IMR-90 (cell line): ENCODE measurements at regions not wholly inside any gene's neighbourhood (a gene's known extent, or its start where the extent isn't known, plus 50 kb on each side); places are given as distances from the start of the nearest gene placed in this dataset.

Experiments used
- ATAC-seq: fragments of 200-7000 bp; cut with Tn5 transposase; 2 replicates; pipeline ENCODE4 v1.9.1; 2020; ENCODE audit warnings: low read depth, mild to moderate bottlenecking, moderate library complexity
- BruUV-seq: library from RNA; stranded (reverse); fragments of 400-500 nt; replicated peaks from 2 replicates; lab custom pipeline; 2021; lab: Mats Ljungman, UMichigan
- CTCF ChIA-PET: fragments of 300-600 bp; formaldehyde crosslinking; extraction: SDS; loops from one replicate; lab custom pipeline; 2021; ENCODE audit warnings: antibody characterized with exemption; lab: Yijun Ruan, JAX
- POLR2A ChIA-PET: fragments of 300-600 bp; sonication (Branson Sonifier 250); formaldehyde crosslinking; loops from one replicate; lab custom pipeline; 2022; ENCODE audit warnings: antibody characterized with exemption; ENCODE audit not compliant: unreplicated experiment; lab: Charles Lee
- DNase-seq: peaks from one replicate; pipeline ENCODE4 v3.0.0; 2013
- H2AFZ ChIP-seq: replicated peaks from 2 replicates; pipeline ENCODE3; 2013; ENCODE audit warnings: low read length, mild to moderate bottlenecking; ENCODE audit not compliant: poor library complexity
- H2AK5ac ChIP-seq: 2 replicates; pipeline ENCODE4 v1.6.1; 2013; ENCODE audit warnings: low read depth, low read length, inconsistent platforms
- H2AK9ac ChIP-seq: replicated peaks from 2 replicates; pipeline ENCODE3; 2013; ENCODE audit warnings: mild to moderate bottlenecking, low read depth, low read length, moderate library complexity; ENCODE audit not compliant: poor library complexity
- H2BK120ac ChIP-seq: 2 replicates; pipeline ENCODE4 v1.6.1; 2013; ENCODE audit warnings: low read depth, low read length, inconsistent platforms
- H2BK15ac ChIP-seq: 3 replicates; pipeline ENCODE4 v1.6.1; 2013; ENCODE audit warnings: low read depth, low read length, inconsistent platforms
- H2BK20ac ChIP-seq: 2 replicates; pipeline ENCODE4 v1.6.1; 2013; ENCODE audit warnings: low read depth, mild to moderate bottlenecking, inconsistent platforms, low read length, moderate library complexity
- H2BK5ac ChIP-seq: 2 replicates; pipeline ENCODE4 v1.6.1; 2013; ENCODE audit warnings: mild to moderate bottlenecking, low read depth, low read length, inconsistent platforms; ENCODE audit not compliant: poor library complexity, severe bottlenecking
- H3K14ac ChIP-seq: replicated peaks from 2 replicates; pipeline ENCODE4 v1.6.1; 2013; ENCODE audit warnings: low read depth, low read length, inconsistent platforms
- H3K18ac ChIP-seq: 2 replicates; pipeline ENCODE4 v1.6.1; 2013; ENCODE audit warnings: low read depth, low read length, control low read depth
- H3K23ac ChIP-seq: 2 replicates; pipeline ENCODE4 v1.6.1; 2013; ENCODE audit warnings: low read depth, low read length, inconsistent platforms
- H3K27ac ChIP-seq: 2 replicates; pipeline ENCODE4 v1.5.1; 2013; ENCODE audit warnings: mild to moderate bottlenecking, control low read depth, low read length; ENCODE audit not compliant: insufficient read depth
- H3K27me3 ChIP-seq: 2 replicates; pipeline ENCODE4 v1.6.1; 2013; ENCODE audit warnings: low read length; ENCODE audit not compliant: control insufficient read depth, insufficient read depth
- H3K36me3 ChIP-seq: 2 replicates; pipeline ENCODE4 v1.6.1; 2013; ENCODE audit warnings: low read length, mixed read lengths; ENCODE audit not compliant: control insufficient read depth, insufficient read depth
- H3K4ac ChIP-seq: 2 replicates; pipeline ENCODE4 v1.6.1; 2013; ENCODE audit warnings: low read depth, low read length, inconsistent platforms
- H3K4me1 ChIP-seq: 2 replicates; pipeline ENCODE4 v1.6.1; 2013; ENCODE audit warnings: low read length, mixed read lengths; ENCODE audit not compliant: control insufficient read depth, insufficient read depth
- H3K4me2 ChIP-seq: 2 replicates; pipeline ENCODE4 v1.6.1; 2013; ENCODE audit warnings: low read depth, mild to moderate bottlenecking, control low read depth, low read length, moderate library complexity
- H3K4me3 ChIP-seq: 2 replicates; pipeline ENCODE4 v1.5.1; 2013; ENCODE audit warnings: low read depth, mild to moderate bottlenecking, control low read depth, low read length, moderate library complexity; ENCODE audit not compliant: insufficient read depth
- H3K56ac ChIP-seq: 2 replicates; pipeline ENCODE4 v1.6.1; 2013; ENCODE audit warnings: low read length, inconsistent platforms; ENCODE audit not compliant: insufficient read depth; ENCODE audit errors: extremely low read depth
- H3K79me1 ChIP-seq, 2 experiments: 2 replicates each; pipeline ENCODE4 v1.6.1; 2013; ENCODE audit warnings: low read length in 2 of 2, inconsistent platforms in 1 of 2, low read depth in 1 of 2
- H3K9ac ChIP-seq: 2 replicates; pipeline ENCODE4 v1.6.1; 2013; ENCODE audit warnings: low read depth, low read length, control low read depth
- H3K9me1 ChIP-seq: 2 replicates; pipeline ENCODE4 v1.6.1; 2013; ENCODE audit warnings: low read length, inconsistent platforms; ENCODE audit not compliant: insufficient read depth
- H3K9me3 ChIP-seq: 2 replicates; pipeline ENCODE4 v1.6.1; 2013; ENCODE audit warnings: low read length; ENCODE audit not compliant: control insufficient read depth, insufficient read depth
- H4K20me1 ChIP-seq: 2 replicates; pipeline ENCODE4 v1.6.1; 2013; ENCODE audit warnings: low read length, inconsistent platforms; ENCODE audit not compliant: insufficient read depth
- H4K5ac ChIP-seq: 2 replicates; pipeline ENCODE4 v1.6.1; 2013; ENCODE audit warnings: mild to moderate bottlenecking, low read depth, low read length, control low read depth
- H4K8ac ChIP-seq, 2 experiments: 2 replicates each; pipeline ENCODE4 v1.6.1; 2013; ENCODE audit warnings: low read depth in 2 of 2, low read length in 2 of 2, control low read depth in 1 of 2, inconsistent platforms in 1 of 2
- H4K91ac ChIP-seq: 2 replicates; pipeline ENCODE4 v1.6.1; 2013; ENCODE audit warnings: low read depth, low read length, inconsistent platforms; ENCODE audit not compliant: insufficient read depth
- BHLHE40 ChIP-seq: fragments of 150-350 bp; IDR thresholded peaks from 2 replicates; pipeline ENCODE4 v1.6.1; 2016; ENCODE audit warnings: mild to moderate bottlenecking, low read depth, low read length
- CEBPB ChIP-seq: IDR thresholded peaks from 2 replicates; pipeline ENCODE4 v1.6.1; 2012; ENCODE audit warnings: low read depth, low read length, improper control_type of control experiment
- CHD1 ChIP-seq: IDR thresholded peaks from 2 replicates; pipeline ENCODE4 v1.6.1; 2012; ENCODE audit warnings: low read depth, low read length, improper control_type of control experiment
- CTCF ChIP-seq: conservative IDR thresholded peaks from 2 replicates; pipeline ENCODE4 v1.5.1; 2012; ENCODE audit warnings: mild to moderate bottlenecking, low read depth, low read length, improper control_type of control experiment
- ELK1 ChIP-seq: fragments of 150-350 bp; IDR thresholded peaks from 2 replicates; pipeline ENCODE4 v1.6.1; 2016; ENCODE audit warnings: low read depth, mild to moderate bottlenecking, low read length, moderate library complexity, borderline replicate concordance
- MAFK ChIP-seq: IDR thresholded peaks from 2 replicates; pipeline ENCODE4 v1.6.1; 2012; ENCODE audit warnings: low read depth, low read length, improper control_type of control experiment
- MAZ ChIP-seq: IDR thresholded peaks from 2 replicates; pipeline ENCODE4 v1.6.1; 2012; ENCODE audit warnings: low read depth, mild to moderate bottlenecking, low read length, improper control_type of control experiment, moderate library complexity, borderline replicate concordance
- MXI1 ChIP-seq: IDR thresholded peaks from 2 replicates; pipeline ENCODE4 v1.6.1; 2012; ENCODE audit warnings: low read depth, mild to moderate bottlenecking, low read length, moderate library complexity, borderline replicate concordance
- NFE2L2 ChIP-seq: fragments of 150-350 bp; IDR thresholded peaks from 2 replicates; pipeline ENCODE4 v1.6.1; 2016; ENCODE audit warnings: low read depth, mild to moderate bottlenecking, low read length
- POLR2A ChIP-seq: IDR thresholded peaks from 2 replicates; pipeline ENCODE4 v1.6.1; 2012; ENCODE audit warnings: mild to moderate bottlenecking, low read depth, low read length
- RAD21 ChIP-seq: IDR thresholded peaks from 2 replicates; pipeline ENCODE4 v1.6.1; 2012; ENCODE audit warnings: low read length, improper control_type of control experiment
- RCOR1 ChIP-seq: IDR thresholded peaks from 2 replicates; pipeline ENCODE4 v1.6.1; 2012; ENCODE audit warnings: mild to moderate bottlenecking, low read length, improper control_type of control experiment; ENCODE audit not compliant: insufficient replicate concordance
- RFX5 ChIP-seq: IDR thresholded peaks from 2 replicates; pipeline ENCODE4 v1.8.0; 2012; ENCODE audit warnings: low read depth, mild to moderate bottlenecking, low read length, moderate library complexity
- SMC3 ChIP-seq: fragments of 150-350 bp; IDR thresholded peaks from 2 replicates; pipeline ENCODE4 v1.6.1; 2016; ENCODE audit warnings: low read depth, mild to moderate bottlenecking, antibody characterized with exemption, low read length, moderate library complexity
- dilution Hi-C: fragments of 300-500 bp; cut with HindIII; formaldehyde crosslinking; loops from one replicate; pipeline ENCODE4 v1.14.3; 2018; ENCODE audit warnings: low sequenced_read_pairs; ENCODE audit not compliant: unreplicated experiment
- in situ Hi-C: fragments of 300-500 bp; cut with MboI; formaldehyde crosslinking; loops from 3 replicates; pipeline ENCODE4 v1.14.3; 2019; ENCODE audit warnings: low sequenced_read_pairs, inconsistent platforms, mixed read lengths
- intact Hi-C: fragments of 100-400 bp; cut with micrococcal nuclease; formaldehyde crosslinking; loops from 2 replicates; pipeline ENCODE4 v1.10.0; 2022

GRCh38 chr18:78001811-78002210, 752.2 kb downstream of the GALR1 start:
- H3K56ac ChIP-seq, result no peak overlapping the region
- CTCF ChIA-PET, result no interaction called here
- POLR2A ChIA-PET, result no interaction called here
- no peak overlapping the region for H3K4me3 ChIP-seq
- no peak for TF ChIP-seq MAFK
- TF ChIP-seq MXI1, result no peak
- no peak for TF ChIP-seq MAZ
- no peak for TF ChIP-seq RFX5
- no peak for TF ChIP-seq ELK1
- no peak for TF ChIP-seq SMC3
- no peak for TF ChIP-seq POLR2A
- TF ChIP-seq CHD1, result no peak
- no peak for TF ChIP-seq CEBPB
- TF ChIP-seq CTCF, result no peak
- TF ChIP-seq BHLHE40, result no peak
- no peak for TF ChIP-seq RAD21
- no peak for TF ChIP-seq NFE2L2
- TF ChIP-seq RCOR1, result no peak
- no peak overlapping the region for H4K5ac ChIP-seq
- H3K9me1 ChIP-seq, result no peaks in the 10 kb centered on the region
- H3K79me1 ChIP-seq, result no peaks in the 10 kb centered on the region
- no peak overlapping the region for H3K4ac ChIP-seq
- H3K23ac ChIP-seq, result no peak overlapping the region
- no peaks in the 10 kb centered on the region for H3K27me3 ChIP-seq
- H2BK5ac ChIP-seq, result no peak overlapping the region
- no peak overlapping the region for H4K8ac ChIP-seq
- no peak overlapping the region for H2BK120ac ChIP-seq
- H3K9me3 ChIP-seq, result peaks cover 26% of the 10 kb centered on the region
- ATAC-seq, result no peak
- no peaks in the 10 kb centered on the region for H4K20me1 ChIP-seq
- H3K4me2 ChIP-seq, result no peak overlapping the region
- H2BK15ac ChIP-seq, result no peak overlapping the region
- DNase-seq, result no peak
- H3K14ac ChIP-seq, result no peak overlapping the region
- H3K27ac ChIP-seq, result no peak overlapping the region
- H3K9ac ChIP-seq, result no peak overlapping the region
- dilution Hi-C loops, result no loop called here
- no peak overlapping the region for H3K18ac ChIP-seq
- intact Hi-C loops, result no loop called here
- no peak overlapping the region for H2BK20ac ChIP-seq
- no peak overlapping the region for H2AK9ac ChIP-seq
- no peak overlapping the region for H2AFZ ChIP-seq
- H4K91ac ChIP-seq, result no peak overlapping the region
- H3K4me1 ChIP-seq, result no peaks in the 10 kb centered on the region
- in situ Hi-C loops, result no loop called here
- no TSS peak for BruUV-seq
- H2AK5ac ChIP-seq, result no peak overlapping the region
- no peaks in the 10 kb centered on the region for H3K36me3 ChIP-seq
